Stimulated activated memory B cell treated with anti-CD40 and anti-IgM and Interleukin-4, amounts not matched to agents 10 μg/mL and 1 μg/mL and 100 μg/mL, for 72 hours (primary cell): ENCODE measurements at regions not wholly inside any gene's neighbourhood (a gene's known extent, or its start where the extent isn't known, plus 50 kb on each side); places are given as distances from the start of the nearest gene placed in this dataset.

ENCODE experiments used
- ATAC-seq: fragments of 150-1000 bp; cut with Tn5 transposase; 2 replicates; pipeline ENCODE4 v1.10.0; 2021
- H3K27ac Mint-ChIP-seq: one replicate; pipeline ENCODE4 v1.8.0; 2022; ENCODE audit warnings: mild to moderate bottlenecking, mixed read lengths
- H3K27me3 Mint-ChIP-seq: one replicate; pipeline ENCODE4 v1.8.0; 2022; ENCODE audit warnings: mixed read lengths
- H3K36me3 Mint-ChIP-seq: one replicate; pipeline ENCODE4 v1.8.0; 2022; ENCODE audit warnings: mixed read lengths
- H3K4me1 Mint-ChIP-seq: one replicate; pipeline ENCODE4 v1.8.0; 2022; ENCODE audit warnings: mixed read lengths
- H3K4me3 Mint-ChIP-seq: one replicate; pipeline ENCODE4 v1.8.0; 2022; ENCODE audit warnings: mild to moderate bottlenecking, moderate library complexity, mixed read lengths
- H3K9me3 Mint-ChIP-seq: one replicate; pipeline ENCODE4 v1.8.0; 2022; ENCODE audit warnings: mixed read lengths

GRCh38 chr11:72491001-72491400 is 56.7 kb upstream of the CLPB start:
- H3K9me3 Mint-ChIP-seq = no peaks in the 10 kb centered on the region
- H3K27me3 Mint-ChIP-seq = peaks cover 19% of the 10 kb centered on the region
- H3K36me3 Mint-ChIP-seq = no peaks in the 10 kb centered on the region
- H3K27ac Mint-ChIP-seq = no peak overlapping the region
- no peak for ATAC-seq
- H3K4me1 Mint-ChIP-seq = no peaks in the 10 kb centered on the region
- H3K4me3 Mint-ChIP-seq = no peak overlapping the region
